ENCODE measurements at regions not wholly inside any gene's neighbourhood (a gene's known extent, or its start where the extent isn't known, plus 50 kb on each side); places are given as distances from the start of the nearest gene placed in this dataset.
A peak's percentile ranks its signal among the peaks of the same experiment; 100 is the strongest.

DNA sequence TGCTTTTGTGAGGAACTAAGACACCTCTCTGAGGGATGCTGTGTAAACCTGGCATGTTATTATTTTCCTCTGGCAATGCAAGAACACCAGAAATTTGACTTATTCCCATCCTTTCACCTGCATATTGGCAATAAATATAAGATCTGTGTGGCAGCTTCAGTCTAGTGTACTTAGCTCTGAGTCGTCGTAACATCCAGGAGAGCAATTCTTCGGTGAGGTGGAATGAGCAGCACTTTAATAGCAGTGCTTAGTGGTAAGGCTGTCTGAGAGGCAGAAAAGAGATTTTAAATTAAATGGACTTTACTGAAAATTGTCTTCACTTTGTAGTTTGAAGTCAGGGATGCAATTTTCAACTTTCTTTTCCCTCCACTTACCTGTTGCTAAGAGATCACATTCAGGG, 344.9 kb downstream of the PCDH7 start:
- DNase-seq = no peak

DNA sequence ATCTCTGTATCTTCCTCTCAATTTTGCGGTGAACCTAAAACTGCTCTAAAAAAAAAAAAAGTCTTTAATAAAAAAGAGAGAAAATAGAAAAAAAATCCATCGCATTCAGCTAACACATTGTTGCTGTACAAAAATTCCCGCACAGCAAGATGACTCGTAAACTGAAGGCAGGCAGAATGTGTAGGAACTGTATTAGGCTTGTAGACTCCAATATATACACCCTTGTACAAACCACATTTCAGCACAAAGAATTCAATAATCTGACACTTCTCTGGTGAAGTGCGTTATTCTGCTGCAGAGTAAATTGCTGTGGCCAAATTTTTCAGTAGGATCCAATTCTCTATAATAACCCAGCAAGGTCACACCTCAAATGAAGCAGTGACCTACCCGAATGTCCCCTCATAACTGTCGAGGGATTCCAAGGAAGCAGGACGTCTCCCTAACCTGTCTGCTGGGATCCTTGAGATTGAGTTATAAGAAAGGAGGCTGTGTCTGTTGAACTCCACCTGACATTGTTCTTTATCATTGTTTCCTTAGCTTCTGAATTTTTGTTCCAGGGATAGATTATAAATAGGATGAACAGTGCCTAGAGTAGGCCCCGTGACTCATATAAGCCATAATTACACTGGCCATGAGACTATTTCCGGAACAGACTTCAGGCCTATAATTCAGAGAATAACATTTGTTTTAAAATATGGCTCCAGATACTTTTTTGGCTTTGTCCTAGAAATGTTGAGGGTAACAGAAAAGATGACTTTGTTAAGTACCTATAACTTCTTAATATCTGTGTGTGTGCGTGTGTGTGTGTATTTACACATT, 348.3 kb downstream of the PCDH7 start:
- DNase-seq = no peak

DNA sequence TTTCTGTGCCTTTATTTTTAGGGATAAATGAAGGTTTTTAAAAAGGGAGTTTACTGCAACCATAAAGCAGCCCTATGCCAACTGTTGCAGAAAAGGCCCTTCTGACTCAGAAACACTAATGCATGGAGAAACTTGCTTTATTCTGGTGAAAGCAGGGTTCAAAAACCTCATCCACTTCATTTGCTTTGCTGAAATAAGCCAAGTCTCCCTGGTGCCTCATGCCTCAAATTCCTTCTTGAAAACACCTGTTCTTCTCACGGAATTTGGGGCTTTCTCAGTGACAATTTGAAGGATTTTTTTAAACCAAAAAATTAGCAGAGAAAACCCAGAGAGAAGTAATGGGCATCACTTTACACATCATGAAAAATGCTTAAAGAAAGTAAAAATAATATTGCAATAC, 349.0 kb downstream of the PCDH7 start:
- no peak for DNase-seq

DNA sequence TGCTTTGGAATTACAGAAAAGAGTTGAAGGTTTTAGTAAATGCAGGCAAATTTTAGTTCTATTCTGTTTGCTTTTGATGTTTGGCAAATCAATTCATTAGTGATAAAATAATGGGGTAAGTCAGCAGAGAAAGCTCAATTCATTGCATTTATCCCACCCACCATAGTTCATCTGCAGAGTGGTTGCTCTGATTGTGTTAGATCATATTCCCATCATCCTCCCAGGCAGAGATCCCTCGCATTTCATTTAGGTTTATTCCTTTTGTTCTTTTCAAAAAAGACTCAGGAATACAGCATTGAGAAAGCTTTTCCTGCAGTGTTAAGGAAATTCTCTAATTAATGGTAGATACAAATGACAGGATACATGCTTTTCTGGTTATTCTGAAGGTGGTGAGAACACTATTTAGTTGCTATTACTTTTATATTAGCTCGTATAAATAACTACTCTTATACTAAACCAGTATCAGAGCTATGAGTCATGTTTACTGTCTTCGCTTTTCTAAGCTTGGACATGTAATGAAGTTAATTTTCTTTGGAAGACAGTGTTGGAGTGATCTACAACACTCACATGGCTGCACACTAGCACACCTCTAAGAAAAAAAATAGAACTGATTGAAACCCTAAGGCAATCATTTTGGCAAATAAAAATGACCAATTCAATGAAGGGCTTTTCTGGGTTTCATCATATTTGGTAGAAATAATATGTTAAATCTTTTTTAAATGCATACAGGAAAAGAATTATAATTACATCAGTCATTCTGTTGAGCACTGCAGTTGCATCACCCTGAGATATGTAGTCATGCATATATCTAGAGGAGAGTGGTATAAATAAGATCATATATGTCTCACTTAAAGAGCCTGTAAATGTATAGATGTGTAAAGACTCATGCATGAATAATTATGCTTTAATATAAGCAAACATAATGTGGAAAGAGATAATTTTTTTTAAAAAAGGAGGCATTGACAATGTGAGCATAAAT, 351.6 kb downstream of the PCDH7 start:
- no peak for DNase-seq

DNA sequence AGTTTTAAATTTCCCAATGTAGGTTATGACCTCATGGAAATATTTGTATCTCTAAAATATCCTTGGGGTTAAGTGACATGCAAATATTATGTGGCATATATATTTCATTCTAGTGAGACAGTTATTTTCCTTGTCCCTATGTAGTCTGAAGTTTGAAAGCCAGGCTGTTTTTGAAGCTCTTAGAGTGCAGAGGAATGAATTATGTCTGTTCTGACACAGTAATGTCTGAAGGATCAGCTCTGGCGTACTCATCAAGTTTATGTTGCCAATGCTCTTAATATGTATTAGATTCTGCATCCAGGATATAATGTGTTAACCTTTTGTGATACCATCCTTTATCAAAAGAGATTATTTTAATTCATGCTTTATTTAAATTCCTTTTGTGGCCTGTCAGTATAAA, 355.8 kb downstream of the PCDH7 start:
- DNase-seq = no peak

DNA sequence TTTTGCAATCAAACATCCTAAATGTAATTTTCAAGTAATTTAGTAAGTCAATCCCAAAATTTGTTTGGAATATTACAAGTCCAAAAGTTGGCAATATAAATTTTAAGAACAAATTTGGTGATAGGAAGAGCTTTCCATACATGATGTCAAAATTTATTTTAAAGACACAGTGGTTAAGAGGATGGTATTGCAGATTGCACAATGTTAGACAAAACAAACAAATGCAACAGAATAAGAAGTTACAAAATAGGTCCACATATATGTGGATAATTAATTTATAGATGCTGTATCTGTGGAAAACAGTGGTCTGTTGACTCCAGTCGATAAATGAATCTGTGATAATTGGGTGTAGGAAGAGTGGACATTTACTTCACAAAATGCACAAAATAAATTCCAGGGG, 358.5 kb downstream of the PCDH7 start:
- DNase-seq = no peak

DNA sequence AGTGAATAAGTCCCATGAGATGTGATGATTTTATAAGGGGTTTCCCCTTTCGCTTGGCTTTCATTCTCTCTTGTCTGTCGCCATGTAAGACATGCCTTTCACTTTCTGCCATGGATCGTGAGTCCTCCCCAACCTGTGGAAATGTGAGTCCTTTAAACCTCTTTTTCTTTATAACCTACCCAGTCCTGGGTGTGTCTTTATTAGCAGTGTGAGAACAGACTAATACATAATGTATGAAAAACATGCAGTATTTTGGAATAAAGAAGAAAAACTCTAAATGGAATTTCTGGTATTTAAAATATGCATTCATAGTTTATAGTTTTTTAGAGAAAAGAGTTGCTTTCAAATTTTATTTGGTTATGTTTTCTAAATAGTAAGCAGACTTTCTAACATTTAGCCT, 360.7 kb downstream of the PCDH7 start:
- no peak for DNase-seq

DNA sequence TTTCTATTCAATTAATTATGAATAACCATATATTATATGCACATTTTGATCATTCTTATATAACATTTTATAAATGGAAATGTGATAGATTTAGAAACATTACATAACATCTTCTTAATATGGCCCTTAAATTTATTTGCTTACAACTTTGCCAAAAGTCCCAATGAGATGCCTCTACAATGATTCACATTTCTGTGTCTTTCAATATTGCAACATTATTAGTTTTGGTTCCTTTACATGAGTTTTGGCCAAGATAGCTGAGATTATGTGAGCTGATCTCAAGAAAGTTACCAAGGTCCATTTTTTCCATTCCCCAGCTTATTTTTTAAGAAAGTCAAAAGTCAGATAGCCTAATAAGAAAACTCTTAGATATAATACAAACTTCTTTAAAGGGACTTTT, 361.2 kb downstream of the PCDH7 start:
- DNase-seq = peak; percentile 16

DNA sequence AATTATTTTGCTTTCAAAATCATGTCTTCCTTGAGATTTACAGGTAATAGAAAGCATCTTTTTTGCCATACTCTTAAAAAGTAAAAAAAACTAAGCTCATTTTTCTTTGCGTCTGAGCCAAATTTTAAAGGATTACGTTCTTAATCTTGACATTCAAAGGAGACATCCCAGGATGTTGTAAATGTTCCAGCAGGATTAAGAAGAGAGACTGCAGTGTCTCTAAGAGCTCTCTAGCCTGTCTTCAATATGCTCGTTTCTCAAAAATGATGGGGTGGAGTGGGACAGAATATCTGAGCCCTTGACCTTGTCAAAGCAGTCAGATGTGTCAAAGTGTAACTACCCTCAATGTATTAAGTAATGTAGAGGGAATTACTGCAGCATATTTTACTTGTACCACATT, 363.3 kb downstream of the PCDH7 start:
- DNase-seq = no peak

GRCh38 chr4:31084806-31085416, 364.7 kb downstream of the PCDH7 start:
- no peak for DNase-seq

- no peak for DNase-seq
Measured at GRCh38 chr4:31085689-31086088, 365.5 kb downstream of the PCDH7 start.

DNA sequence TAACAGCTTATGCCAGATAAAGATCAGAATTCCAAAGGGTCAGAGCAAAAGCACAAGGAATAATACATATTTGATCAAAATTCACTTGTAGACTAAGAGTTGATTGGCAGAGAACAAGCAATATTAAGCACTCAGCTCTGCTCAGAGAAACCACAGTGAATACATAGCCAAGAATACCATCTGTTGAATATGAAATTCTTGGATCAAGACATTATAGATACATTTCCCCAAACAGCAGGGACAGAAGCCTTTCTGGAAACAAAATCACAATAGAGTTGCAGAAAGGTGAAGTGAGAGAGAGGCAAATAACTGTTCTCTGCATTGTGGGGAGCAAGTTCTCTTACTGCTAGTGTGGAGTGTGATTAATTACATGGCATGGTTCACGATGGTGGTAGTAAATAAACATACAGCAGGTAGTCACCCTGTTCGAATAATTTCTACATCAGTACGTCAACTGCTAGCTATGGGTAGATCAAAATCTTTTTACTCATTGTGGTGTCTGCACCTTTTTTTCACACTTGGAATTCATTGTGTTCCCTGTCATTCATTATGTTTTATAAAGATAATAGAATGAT, 366.7 kb downstream of the PCDH7 start:
- peak; percentile 40 for DNase-seq

- no peak for DNase-seq
Measured at GRCh38 chr4:31088600-31089230, 368.5 kb downstream of the PCDH7 start.

DNA sequence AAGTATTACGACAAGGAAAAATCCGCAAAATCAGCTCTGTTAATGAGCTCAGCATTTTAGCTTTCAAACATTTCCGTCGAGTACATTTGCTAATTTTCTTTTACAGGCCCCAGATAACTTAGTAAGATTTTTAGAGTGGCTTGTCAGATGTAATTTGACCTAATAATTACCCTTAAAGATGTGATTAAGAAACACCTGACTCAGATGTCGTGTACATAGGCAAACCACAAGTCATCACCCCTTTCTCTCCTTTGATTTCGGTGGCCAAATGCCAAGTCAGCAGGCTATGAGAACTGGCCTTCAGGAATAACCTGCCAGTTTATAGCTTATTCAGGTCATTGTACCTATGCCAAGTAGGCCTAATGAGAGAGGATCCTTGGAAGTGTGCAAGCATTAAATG, 369.6 kb downstream of the PCDH7 start:
- no peak for DNase-seq

DNA sequence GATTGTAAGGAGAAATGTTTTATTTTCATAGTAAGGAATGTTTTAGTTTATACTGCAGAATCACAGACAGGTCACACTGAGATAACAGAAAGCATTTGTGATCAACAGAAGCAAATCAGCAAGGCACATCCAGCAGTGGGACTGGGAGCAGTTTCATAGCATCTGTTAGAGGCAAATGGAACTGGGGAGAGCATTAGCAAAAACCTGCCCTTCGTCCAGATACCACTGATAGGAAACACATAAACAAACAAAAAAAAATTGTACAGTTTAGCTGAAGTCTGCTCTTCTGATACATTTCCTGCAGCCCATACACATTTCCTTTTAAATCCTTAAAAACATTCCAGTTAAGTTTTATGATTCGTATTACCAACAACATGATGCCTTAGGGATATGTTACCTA, 374.3 kb downstream of the PCDH7 start:
- DNase-seq = no peak

GRCh38 chr4:31097999-31098398, 377.8 kb downstream of the PCDH7 start:
- DNase-seq = no peak

GRCh38 chr4:31100536-31100935, 380.4 kb downstream of the PCDH7 start:
- DNase-seq = no peak

DNA sequence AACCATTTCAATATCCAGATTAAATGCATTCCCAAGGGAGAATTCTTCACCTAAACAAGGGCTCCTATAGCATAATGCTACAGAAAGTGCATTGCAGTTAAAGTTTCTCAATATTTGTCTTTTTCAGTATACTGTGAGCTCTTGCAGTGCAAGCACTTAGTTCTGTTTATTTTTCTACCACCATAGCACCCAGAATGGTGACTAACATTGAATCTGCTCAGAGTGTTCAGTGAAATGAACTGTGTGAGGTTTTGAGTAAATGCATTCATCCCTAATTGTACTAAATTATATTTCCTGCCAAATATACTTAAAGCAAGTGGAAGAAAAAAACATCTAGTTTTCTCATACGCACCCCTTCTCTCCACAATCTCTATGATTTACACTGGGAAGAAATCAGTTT, 383.9 kb downstream of the PCDH7 start:
- no peak for DNase-seq

GRCh38 chr4:31104577-31104976, 384.4 kb downstream of the PCDH7 start:
- DNase-seq = no peak

DNA sequence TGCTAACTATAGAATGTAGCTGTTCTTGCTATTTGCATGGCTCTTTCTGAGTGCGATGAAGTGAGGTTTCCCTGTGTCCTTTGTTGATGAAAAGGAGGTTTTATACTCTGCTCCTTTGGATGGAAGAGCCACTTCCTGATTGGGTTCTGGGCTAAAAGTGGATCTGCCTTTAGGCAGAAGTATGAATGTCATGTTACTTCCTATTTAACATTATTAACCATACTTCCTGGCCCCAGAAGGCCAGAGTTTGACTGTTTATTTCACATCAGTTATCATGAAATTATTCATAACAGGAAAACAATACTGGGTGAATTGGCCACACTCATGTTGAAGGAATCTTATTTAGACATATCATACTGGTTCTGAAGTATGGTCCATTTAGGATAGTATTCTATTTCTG, 386.2 kb downstream of the PCDH7 start:
- no peak for DNase-seq

GRCh38 chr4:31107362-31107761, 387.2 kb downstream of the PCDH7 start:
- no peak for DNase-seq

- DNase-seq = no peak
Measured at GRCh38 chr4:31108762-31109161, 388.6 kb downstream of the PCDH7 start.

Data from skin of body (tissue), 1 donor.